Muscle layer of colon (tissue), 2 donors: ENCODE measurements at regions not wholly inside any gene's neighbourhood (a gene's known extent, or its start where the extent isn't known, plus 50 kb on each side); places are given as distances from the start of the nearest gene placed in this dataset.

ENCODE experiments used
- H3K27ac ChIP-seq: one replicate; pipeline ENCODE4 v1.7.0; 2013; ENCODE audit warnings: low read depth, mild to moderate bottlenecking, low read length, moderate library complexity
- H3K27me3 ChIP-seq, 2 donors: one replicate each; pipeline ENCODE4 v1.7.0; 2013; ENCODE audit warnings: low read length in 2 of 2, mild to moderate bottlenecking in 2 of 2; ENCODE audit not compliant: insufficient read depth in 2 of 2, control insufficient read depth in 1 of 2
- H3K36me3 ChIP-seq: one replicate; pipeline ENCODE4 v1.7.0; 2013; ENCODE audit warnings: mild to moderate bottlenecking, low read length; ENCODE audit not compliant: insufficient read depth
- H3K4me1 ChIP-seq: one replicate; pipeline ENCODE4 v1.7.0; 2013; ENCODE audit warnings: mild to moderate bottlenecking, low read length; ENCODE audit not compliant: insufficient read depth
- H3K4me3 ChIP-seq, 2 donors: one replicate each; pipeline ENCODE4 v1.7.0; 2013; ENCODE audit warnings: low read length in 2 of 2, low read depth in 1 of 2, mild to moderate bottlenecking in 1 of 2, moderate library complexity in 1 of 2
- H3K9ac ChIP-seq: one replicate; pipeline ENCODE4 v1.7.0; 2013; ENCODE audit warnings: low read length
- H3K9me3 ChIP-seq: one replicate; pipeline ENCODE4 v1.7.0; 2013; ENCODE audit warnings: mild to moderate bottlenecking, low read length
- donor health status: abdominal sarcoma.
- donor health status: Adenocarcinoma of cecum.

DNA sequence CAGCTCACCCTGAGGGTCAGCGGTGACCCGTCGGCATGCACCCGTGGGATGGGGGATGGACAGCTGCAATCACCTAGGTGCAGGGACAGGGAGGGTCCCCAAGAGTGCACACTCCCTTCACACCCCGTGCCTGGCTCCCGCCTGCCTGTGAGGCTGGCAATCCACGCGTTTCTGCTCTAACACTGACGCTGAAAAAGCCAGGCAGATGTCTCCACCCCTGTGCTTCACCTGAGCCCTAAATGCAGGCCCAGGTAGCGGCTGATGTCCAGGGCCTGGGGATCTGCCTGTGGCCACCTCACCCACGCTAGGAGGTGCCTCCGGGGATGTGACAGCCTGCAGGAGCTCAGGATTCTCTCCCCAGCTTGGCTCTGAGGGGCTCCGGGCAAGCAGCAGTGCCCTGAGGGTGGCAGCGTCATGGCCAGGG, 212.0 kb upstream of the SALL3 start:
- Histone ChIP-seq H3K9ac (no peak overlapping the region), H3K27me3 (peaks cover 0 to 5% of the 10 kb centered on the region in 2 donors)

DNA sequence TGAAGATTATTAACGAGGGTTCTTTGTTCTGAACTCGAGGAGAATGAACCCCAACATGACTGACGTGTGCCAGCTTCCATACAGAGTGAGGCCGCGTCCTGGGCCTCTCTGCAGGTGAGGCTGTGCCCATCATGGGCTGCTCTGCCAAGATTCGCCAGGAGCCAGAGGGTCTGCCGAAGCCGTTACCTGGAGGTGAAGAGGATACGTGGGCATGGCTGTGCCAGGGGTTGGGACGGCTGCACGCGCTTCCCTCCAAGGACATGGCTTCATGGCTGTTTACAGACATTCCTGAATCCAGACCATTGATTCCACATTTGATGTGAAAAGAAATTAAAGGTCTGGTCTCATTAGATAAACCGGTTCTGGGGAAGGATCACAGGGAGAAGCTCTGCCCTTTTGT, 211.4 kb upstream of the SALL3 start:
- Histone ChIP-seq H3K9me3 (no peaks in the 10 kb centered on the region), H3K27me3 (peaks cover 0 to 5% of the 10 kb centered on the region in 2 donors), H3K9ac (no peak overlapping the region), H3K36me3 (no peaks in the 10 kb centered on the region), H3K4me1 (no peaks in the 10 kb centered on the region), H3K27ac (no peak overlapping the region), H3K4me3 (no peak overlapping the region)

More for the DNA sequence above, 212.0 kb upstream of the SALL3 start:
- Histone ChIP-seq H3K27ac (no peak overlapping the region), H3K36me3 (no peaks in the 10 kb centered on the region), H3K4me3 (no peak overlapping the region), H3K4me1 (no peaks in the 10 kb centered on the region), H3K9me3 (no peaks in the 10 kb centered on the region)

DNA sequence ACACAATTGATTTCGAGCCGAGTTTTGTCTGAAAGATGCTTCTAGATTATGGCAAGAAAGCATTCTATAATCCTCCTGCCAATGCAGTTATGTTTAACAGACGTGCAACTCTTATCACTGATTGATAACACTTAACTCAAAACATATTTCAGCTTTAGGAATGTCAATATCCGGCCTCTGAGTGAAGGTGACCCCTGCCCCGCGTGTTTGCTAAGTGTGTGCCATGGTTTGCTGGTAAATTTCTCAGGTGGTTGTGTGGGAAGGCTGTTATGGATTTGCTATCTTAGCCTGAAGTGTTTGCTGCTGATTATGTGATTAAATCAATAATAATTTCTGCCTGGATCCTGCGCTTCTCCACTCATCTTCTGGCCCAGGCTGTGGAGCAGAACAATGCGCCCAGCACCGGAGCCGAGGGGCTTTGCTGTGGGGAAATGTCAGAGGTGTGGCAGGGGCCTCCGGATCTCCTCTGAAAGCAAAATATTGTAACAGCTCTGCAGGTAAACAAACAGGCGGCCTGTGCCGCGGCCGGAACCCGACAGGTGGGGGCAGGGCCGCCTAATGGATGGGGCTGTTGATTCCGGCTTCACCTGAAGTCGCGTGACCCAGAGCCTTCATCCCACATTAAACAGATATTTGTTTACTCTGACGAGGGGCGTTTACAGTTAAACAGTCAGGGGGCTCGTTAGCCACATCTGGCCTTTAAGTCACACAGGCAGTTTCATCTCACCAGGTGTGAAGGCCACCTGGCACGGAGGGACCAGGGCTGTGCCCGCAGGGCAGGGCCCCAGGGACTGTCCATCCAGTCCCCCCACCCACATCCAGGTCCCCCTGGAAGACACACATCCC, 210.7 kb upstream of the SALL3 start:
- Histone ChIP-seq H3K4me3 (no peak overlapping the region), H3K27ac (no peak overlapping the region), H3K9ac (no peak overlapping the region), H3K9me3 (no peaks in the 10 kb centered on the region), H3K27me3 (peaks cover 0 to 5% of the 10 kb centered on the region in 2 donors), H3K36me3 (no peaks in the 10 kb centered on the region), H3K4me1 (no peaks in the 10 kb centered on the region)

DNA sequence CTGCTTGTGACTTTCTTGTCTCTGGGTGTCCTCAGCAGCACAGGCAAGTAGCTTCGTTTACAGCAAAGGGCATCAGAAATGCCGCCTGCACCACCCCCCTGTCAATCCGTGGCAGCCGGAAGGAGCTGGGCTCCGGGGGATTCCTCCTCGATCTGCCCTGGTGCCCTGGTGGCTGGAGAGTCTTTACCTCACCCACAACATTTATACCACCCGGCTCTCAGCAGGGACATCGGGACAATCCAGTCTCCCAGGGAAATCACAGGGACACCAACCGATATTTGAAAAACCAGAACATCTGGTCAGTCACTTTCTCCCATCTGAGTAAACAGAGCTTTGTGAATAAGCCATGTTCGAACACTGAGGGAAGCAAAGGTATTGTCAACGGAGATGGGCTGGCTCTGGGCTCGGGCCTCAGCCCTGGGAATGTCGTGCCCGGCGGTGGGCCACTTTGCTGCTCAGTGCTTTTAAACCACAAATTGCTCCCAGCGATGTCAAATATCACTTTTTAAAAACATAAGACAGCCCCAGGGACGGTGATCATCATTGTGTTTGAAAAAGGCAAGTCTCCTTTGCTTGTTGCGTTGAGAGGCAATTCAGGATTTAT, 210.0 kb upstream of the SALL3 start:
- Histone ChIP-seq H3K27ac (no peak overlapping the region), H3K4me3 (no peak overlapping the region), H3K27me3 (peaks cover 0 to 5% of the 10 kb centered on the region in 2 donors), H3K9ac (no peak overlapping the region), H3K36me3 (no peaks in the 10 kb centered on the region), H3K4me1 (no peaks in the 10 kb centered on the region), H3K9me3 (no peaks in the 10 kb centered on the region)

DNA sequence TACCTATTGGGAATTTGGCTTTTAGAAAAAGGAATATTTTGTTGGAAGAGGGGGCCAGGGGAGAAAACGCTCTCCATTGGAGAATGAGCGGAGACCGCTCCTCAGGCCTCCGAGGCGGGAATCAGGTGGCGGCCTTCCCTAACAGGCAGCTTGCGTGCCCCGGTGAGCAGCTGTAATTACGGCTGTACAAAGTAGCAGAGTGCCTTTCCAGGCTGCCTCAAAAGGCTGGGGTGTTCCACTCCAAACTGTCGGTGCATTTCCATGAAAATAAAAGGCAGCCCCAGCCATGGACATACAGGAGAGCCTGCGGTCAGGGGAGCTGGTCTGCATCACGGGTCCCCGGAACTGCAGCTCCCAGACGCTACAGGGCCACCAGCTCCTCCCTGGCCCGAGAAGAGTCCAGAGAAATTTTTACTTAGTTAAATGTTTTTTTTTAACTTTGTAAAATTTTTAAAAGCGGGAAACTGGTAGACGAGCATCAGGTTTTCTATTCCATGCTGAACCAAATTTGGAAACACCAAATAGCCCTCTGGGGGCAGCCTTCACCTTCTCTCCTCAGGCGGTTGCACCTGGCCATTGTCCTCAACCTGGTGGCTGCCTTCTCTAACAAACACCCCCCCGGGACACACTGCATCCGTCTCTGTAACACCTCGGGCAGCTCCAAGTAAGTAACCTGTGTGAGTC, 209.3 kb upstream of the SALL3 start:
- no peak overlapping the region for H3K27ac ChIP-seq
- H3K27me3 ChIP-seq, result peaks cover 0 to 5% of the 10 kb centered on the region in 2 donors
- no peaks in the 10 kb centered on the region for H3K9me3 ChIP-seq
- no peaks in the 10 kb centered on the region for H3K4me1 ChIP-seq
- H3K36me3 ChIP-seq, result no peaks in the 10 kb centered on the region
- H3K4me3 ChIP-seq, result no peak overlapping the region
- no peak overlapping the region for H3K9ac ChIP-seq

DNA sequence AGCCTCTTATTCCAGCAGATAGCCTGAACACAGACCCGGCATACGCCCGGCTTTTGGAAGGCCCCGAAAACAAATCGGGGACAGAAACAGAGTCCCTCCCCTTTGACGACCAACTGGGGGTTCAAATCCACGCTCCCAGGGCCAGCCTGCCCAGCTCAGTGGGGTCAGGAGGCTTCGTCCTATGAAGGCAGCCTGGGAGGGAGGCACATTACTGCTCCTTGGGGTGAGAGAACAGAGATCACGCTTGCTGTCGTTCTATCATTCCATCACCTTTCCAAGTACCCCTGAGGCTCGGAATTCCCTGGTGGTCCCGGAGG, 208.8 kb upstream of the SALL3 start:
- Histone ChIP-seq H3K36me3 (no peaks in the 10 kb centered on the region), H3K4me3 (no peak overlapping the region), H3K9ac (no peak overlapping the region), H3K4me1 (no peaks in the 10 kb centered on the region), H3K27me3 (peaks cover 0 to 5% of the 10 kb centered on the region in 2 donors), H3K27ac (no peak overlapping the region), H3K9me3 (no peaks in the 10 kb centered on the region)

DNA sequence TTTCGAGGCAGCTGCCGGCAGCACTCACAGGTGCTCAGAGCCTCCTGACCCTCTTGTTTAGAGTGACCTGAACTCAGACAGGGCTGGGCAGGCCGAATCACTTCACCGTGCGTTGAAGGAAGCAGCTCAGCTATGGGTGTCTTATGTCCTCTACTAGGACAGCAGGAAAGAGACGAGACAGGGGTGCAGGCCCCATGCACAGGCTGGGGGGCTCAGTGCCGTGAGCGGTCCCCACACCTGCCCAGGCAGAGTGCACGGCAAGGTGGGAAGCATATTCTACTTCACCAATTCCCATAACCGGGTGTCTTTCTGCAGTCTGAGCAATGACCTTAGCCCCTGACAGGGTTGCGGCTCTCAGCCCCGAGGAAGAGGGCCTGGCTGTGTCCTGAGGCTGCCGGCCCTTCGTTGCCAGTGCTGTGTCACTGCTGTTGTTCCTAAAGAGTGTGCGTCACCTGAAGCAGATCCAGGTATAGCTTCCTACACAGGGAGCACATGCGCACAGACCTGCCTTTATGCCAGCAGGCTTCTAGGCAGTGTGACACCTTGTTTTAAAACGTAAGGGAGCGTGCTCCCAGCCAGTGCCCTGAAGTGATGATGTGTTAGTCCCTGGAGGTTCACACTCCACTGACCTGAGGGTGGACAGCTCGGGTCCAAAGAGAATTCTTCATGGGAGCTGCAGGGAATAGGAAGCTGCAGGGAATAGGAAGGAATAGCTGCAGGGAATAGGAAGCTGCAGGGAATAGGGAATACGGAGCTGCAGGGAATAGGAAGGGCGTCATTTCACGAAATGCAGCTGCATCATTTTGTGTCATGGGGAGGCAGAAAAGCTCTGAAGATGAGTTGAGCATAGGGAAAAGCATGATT, 207.9 kb upstream of the SALL3 start:
- Histone ChIP-seq H3K9ac (no peak overlapping the region), H3K27me3 (peaks cover 0 to 5% of the 10 kb centered on the region in 2 donors), H3K4me1 (no peaks in the 10 kb centered on the region), H3K27ac (no peak overlapping the region), H3K9me3 (no peaks in the 10 kb centered on the region), H3K4me3 (no peak overlapping the region), H3K36me3 (no peaks in the 10 kb centered on the region)

DNA sequence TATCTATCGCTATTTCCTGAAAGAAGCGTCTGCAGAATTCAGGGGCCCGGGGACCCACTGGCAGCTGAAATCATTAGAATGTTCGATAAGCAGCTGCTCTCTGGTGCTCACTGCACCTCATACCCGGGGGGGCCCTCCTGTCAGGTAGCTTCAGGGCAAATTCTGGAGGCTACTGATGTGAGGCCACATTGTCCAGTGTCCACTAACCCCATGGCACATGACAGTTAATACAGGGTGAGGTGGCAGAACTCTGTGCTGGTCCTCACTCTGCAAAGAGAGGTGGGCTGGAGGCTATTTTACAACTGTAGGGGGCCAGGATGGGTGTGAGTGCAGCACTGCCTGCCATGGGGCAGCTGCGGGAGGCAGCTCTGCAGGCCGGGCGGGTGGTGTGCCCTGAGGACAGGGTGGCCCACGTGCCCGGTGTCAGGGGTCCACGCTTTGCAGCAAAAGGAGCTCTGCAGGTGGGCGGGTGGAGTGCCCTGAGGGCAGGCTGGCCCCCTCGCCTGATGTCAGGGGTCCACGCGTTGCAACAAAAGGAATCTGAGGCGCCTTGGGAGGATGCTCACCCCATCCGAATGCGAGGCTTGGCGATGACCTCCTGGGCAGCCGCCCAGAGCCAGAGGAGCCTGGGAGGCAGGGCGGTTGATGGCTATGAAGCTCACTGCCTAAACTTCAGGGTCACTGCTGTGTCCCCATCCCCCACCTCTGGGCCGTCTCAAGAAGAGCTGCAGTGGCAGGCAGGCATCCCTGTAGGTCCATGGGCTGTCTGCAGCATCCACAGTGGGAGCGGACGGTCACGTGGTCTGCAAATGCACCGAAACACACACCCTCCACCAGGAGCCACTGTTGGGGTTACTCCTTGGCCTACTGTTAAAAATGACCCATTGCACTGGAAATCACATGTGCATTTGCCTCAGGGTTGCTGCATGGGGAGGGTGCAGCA, 207.0 kb upstream of the SALL3 start:
- H3K9me3 ChIP-seq, result no peaks in the 10 kb centered on the region
- H3K4me3 ChIP-seq, result no peak overlapping the region
- peaks cover 0 to 5% of the 10 kb centered on the region in 2 donors for H3K27me3 ChIP-seq
- H3K9ac ChIP-seq, result no peak overlapping the region
- H3K27ac ChIP-seq, result no peak overlapping the region
- H3K36me3 ChIP-seq, result no peaks in the 10 kb centered on the region
- no peaks in the 10 kb centered on the region for H3K4me1 ChIP-seq

DNA sequence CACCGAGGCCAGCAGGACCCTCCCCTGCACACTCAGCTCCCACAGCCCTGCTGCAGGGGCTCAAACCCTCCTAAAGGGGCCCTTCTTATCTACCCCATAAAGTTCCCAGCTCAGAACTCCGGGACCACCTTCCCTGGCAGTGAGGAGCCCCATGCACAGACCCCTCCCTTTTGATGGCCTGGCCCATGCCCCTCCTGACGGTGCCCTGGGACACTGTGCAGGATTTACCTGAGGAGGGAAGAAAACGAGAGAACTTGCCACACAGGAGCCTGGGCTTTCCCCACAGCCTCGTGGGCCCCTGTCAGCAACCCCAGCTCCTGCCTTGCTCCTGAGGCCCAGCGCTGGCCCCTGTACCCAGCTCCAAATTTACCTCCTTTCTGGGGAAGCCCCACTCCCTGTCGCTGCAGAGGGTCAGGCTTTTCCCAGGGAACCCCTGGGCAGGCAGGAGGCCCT, 206.3 kb upstream of the SALL3 start:
- Histone ChIP-seq H3K9ac (no peak overlapping the region), H3K36me3 (no peaks in the 10 kb centered on the region), H3K27me3 (peaks cover 0 to 5% of the 10 kb centered on the region in 2 donors), H3K4me3 (no peak overlapping the region), H3K4me1 (no peaks in the 10 kb centered on the region), H3K27ac (no peak overlapping the region), H3K9me3 (no peaks in the 10 kb centered on the region)

DNA sequence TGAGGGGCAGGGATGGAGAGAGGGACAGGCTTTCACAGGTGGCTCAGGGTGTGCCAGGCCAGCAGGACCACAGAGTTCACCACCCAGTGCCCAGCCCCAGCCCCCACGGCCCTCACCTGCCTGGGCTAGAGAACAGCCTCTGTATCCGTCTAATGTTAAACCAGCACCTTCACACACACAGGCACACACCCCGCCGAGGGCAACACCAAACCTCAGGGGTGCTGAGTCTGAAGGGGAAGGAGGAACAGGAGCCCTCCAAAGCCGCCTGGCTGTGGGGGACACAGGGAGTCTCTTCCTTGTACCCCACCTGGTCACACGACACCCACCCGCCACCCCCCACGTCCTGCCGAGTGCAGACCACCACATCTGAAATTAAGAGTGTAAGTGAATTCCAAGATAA, 205.8 kb upstream of the SALL3 start:
- H3K27ac ChIP-seq, result no peak overlapping the region
- H3K27me3 ChIP-seq, result peaks cover 0 to 5% of the 10 kb centered on the region in 2 donors
- H3K9ac ChIP-seq, result no peak overlapping the region
- H3K9me3 ChIP-seq, result no peaks in the 10 kb centered on the region
- H3K4me3 ChIP-seq, result no peak overlapping the region
- H3K36me3 ChIP-seq, result no peaks in the 10 kb centered on the region
- no peaks in the 10 kb centered on the region for H3K4me1 ChIP-seq
